T-helper 2 cell (primary cell): ENCODE measurements at regions not wholly inside any gene's neighbourhood (a gene's known extent, or its start where the extent isn't known, plus 50 kb on each side); places are given as distances from the start of the nearest gene placed in this dataset.

Experiments
- DNase-seq, 5 experiments: peaks; one replicate each; pipeline versions ENCODE4 v3.0.0 to v3.0.0-alpha.2; 2012 to 2022

DNA sequence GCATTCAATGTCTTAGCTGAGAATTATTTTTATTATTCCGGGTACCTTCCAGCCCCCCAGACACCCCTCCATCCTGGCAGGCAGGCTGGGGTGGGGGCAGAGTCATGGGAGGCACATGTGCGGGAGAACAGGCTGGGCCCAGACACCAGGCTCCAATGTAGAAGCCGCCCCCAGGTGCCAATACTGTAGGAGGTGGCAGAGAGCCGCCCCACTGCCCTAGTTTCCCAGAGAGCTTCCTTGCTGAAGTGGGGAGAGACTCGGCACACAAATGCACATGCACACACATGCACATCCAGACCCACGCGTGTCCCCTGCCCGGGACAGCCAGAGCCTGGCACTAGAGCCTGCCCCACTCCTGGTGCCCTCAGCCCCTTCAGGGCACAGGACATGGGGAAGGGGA, 98.4 kb upstream of the LINGO1 start:
- no peak for DNase-seq

DNA sequence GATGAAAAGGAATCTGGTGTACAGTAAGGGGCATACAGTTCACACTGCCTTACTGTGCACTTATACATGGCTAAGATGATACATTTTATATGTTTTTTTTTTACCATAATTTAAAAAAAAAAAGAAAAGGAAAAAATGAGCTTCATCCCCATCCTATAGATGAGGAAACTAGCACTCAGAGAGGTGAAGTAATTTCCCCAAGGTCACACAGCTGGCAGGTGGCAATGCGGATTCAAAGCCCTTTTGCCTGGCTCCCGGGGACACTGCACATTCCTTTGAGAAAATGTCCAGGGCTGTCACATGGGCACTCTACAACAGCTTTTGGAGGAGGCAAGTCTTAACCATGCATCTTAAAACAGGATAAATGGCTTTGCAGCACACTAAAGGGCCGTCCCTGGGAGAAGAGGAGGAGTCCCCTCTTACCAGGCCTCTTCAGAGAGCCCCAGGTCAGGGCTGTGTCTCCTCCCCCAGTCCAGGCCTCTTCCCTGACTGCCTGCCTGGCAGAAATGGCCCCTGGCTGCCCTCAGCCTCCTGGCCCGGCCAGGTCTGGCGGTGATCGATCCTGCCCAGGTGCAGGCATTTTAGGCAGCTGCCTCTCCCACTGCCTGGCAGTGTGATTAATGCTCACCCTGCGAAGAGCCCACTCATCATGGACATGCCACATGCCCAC, 95.1 kb upstream of the LINGO1 start:
- DNase-seq = no peak

DNA sequence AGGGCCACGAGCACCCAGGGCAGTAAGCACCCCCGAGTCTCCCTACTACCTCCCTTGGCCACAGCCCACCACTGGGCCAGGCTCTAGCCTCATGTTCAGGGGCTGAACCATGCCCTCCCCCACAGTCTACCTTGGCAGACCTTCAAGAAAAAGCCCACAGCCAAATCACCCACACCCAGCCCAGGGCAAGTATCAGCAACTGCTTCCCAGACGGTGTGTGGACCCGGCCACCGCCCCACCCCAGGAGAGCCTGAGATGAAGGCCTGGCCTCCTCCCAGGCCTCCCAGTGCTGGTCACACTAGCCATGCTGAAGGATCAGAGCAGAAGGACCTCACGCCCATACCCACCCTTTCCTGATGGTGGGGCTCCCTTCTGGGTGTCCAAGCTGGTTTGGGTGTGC, 92.0 kb upstream of the LINGO1 start:
- DNase-seq = no peak

DNA sequence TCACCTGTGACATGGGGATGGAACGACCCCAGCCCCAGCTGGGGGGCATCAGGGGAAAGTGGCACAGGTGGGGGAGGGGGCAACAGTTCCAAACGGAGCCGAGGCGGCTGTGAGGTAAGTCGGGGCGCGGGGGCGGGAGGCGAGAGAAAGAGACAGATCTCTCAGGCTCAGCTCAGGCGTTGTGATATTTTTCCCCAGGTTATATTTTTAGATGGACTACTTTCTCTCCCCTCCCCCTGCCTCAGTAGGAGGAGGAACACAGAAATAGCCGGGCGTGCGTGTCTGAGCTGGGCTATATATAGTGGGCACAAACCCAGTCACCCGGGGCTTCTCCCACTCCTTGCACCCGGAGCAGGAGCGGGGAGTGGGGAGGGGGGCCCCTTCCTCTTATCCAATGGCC, 91.0 kb upstream of the LINGO1 start:
- no peak for DNase-seq

DNA sequence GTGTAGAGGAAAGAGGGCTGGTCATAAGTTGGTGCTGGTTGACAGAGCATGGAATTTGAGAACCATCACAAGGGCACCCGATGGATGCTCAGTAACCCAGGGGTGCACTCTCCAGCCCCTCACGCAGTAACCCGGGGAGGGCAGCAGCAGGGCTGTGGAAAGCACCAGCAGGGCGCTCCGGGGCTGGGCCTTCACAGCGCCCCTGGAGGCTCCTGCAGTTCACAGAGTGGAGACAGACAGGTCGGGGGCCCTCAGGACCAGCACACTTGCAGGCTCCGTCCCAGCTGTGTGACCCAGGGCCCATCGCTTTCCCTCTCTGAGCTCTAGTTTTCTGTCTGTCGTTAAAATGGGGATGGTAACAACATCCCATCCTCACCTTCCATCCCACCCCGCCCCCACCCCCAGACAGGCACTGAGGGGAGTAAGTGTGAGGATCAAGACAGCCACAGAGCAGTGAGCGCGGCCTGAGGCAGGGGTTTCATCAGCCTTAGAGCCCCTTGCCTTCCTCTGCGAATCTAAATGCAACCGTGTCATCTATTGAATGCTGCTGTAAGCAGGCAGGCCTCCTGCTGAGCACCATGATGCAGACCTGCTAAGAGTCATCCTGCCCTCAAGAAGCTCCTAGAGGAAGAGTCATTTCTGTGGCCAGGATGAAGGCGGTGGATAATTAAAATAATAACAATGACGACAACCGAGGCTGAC, 90.2 kb upstream of the LINGO1 start:
- DNase-seq = no peak

DNA sequence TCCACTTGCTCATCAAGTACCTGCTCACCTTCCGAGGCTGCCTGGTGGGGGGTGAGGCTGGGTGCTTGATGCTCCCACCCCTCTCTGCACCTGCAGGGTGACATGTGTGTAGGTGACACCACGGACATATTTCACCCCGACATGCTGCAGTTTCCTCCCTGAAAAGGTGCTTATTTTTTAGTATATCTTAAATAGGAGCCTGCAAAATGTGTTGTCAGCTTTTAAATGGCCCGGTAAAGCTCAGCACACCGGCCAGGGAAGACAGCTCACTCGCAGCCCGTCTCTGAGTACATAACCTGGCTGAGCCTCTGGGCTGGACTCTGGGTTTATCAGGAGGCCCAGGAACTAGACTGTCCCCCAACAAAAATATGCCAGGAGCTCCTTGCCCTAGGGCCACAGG, 89.3 kb upstream of the LINGO1 start:
- DNase-seq = no peak

DNA sequence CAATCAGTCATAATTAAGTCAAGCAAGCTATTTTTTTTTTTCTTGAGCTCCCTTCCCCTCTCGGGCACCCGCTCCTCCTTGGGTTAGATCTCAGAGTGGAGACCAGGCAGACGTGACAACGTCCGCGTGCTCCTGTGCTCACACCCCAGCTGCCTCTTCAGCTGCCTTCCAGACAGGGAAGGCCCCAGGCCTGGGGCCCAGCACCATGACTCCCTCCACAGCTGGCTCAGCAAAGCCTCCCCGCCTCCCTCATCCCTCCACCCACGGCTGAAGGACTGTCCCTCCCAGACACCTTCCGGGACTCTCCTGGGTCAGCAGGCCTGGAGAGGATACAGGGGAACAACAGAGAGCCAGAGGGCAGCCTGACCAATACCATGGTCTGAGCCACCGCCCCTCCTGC, 87.9 kb upstream of the LINGO1 start:
- DNase-seq = no peak

DNA sequence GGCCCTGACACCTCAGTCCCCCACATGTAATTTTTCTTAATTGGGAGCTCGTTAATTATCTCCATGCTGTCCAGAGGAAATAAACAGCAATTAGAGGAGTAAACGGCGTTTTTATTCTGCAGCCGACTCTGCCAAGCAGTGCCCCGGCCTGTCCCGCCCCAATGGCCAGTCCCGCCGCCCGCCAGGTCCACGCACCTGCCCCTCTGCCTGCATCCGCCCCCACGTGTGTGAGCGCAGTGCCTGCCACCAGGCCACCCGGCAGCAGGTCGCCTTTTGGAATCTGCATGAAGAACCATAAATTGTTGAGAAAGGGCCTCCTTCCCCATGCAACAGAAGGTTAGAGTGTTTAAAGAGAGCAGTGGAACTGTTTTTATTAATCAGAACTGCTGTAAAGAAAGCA, 87.5 kb upstream of the LINGO1 start:
- no peak for DNase-seq

DNA sequence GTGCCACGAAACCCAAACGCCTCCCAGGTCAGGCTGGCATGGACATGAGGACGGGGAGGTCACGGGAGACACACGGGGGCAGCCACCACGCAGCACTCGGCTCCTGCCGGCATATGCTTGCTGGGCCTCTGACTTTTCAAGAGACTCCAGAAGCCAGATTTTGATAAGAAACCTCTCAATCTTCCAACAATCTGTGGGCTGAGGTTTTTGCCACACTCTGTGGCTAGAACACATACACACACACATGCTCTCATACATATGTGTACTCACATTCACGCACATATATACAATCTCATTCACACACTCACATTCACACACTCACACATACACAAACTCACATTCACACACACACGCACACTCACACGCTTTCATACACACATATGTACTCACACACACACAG, 86.7 kb upstream of the LINGO1 start:
- no peak for DNase-seq

DNA sequence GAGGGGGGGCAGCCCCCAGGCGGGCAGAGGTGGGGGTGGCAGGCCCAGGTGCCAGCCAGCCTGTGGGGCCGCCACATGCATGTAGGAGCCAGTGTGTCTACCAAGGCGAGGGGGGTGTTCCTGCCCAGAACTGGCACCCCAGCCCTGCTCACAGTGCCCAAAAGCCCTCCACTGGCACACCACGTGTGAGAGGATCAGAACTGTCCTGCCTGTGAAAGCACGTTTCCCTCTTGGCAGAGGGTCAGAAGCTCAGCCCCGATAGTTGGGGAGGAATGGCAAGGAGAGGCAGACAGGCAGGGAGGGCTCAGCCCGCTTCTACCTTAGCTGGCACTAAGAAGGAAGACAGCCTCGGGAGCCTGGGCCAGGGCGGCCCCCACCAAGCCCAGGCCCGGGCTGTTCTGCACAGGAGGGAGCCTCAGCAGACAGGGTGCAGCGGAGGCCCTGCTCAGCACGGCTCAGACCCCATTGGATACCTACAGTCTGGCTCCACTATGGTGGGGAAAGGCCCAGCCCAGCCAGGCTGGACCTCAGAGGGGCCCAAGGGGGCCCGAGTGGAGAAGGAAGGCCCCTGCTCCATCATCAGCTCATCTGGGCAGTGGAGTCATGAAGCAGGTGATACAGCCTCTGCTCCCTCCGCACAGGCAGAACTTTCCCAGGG, 84.8 kb upstream of the LINGO1 start:
- DNase-seq = no peak

DNA sequence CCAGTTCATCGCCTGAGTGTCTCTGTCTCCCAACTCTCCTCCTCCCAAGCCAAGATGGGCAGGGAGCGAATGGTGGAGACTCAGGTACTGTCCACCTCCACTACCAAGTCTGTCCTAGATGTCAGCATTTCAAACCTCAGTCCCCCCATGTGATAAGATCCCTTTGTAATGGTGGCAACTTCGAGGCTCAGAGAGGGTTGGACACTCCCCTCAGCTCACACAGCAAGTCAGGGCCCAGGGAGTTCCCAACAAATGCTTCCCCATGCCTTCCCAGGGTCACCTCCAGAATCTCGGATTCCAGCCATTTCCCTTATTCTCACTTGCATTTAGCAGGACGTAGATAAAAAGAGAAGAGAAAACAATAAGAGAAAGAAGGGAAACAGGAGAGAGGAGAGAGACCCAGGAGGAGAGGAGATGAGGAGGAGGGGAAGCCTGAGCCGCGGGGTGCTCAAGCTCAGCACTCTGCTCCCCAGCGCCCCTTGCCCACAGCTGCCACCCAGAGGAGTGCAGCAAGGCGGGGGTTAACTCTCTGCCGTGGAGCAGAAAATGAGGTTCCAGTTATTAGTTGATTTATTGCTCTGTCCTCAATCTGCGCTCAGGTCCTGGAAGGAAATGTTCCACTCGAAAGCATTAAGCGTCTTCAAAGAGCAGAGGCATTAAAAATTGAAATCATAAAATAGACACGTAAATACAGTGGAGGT, 84.1 kb upstream of the LINGO1 start:
- no peak for DNase-seq

DNA sequence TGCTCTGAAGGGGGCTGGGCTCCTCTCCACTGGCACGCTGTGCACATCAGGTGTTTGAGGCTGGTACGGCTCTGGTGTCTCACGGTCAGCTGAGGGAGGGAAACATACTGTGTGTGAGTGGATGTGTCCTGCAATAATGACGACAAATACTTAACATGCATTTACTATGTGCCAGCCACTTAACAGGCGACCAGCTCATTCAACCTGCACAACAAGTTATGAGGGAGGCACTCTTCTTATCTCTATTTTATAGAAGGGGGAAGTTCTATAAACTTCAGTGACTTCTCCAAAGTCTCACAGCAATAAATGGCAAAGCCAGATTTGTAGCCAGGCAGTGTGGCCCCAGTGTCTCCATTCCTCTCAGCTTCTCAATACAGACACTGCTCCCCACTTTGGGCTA, 83.1 kb upstream of the LINGO1 start:
- DNase-seq = no peak

DNA sequence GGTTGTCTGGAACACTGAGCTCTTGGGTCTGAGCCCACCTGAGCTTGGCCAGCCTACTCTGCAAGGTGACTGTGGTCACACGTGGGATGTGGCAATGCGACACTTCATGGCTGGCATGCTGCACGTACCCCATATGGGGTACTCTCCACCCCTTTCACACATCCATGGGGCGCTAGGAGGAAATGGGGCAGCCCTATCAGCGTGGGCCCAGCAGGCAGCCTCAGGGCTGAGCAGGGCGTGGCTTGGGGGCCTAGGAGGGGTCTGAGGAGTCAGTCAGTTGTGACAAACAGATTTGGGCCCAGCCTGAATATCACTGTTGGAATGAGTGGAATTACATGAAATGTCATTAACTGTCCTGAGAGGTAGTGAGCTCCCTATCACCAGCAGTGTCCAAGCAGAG, 82.3 kb upstream of the LINGO1 start:
- no peak for DNase-seq

DNA sequence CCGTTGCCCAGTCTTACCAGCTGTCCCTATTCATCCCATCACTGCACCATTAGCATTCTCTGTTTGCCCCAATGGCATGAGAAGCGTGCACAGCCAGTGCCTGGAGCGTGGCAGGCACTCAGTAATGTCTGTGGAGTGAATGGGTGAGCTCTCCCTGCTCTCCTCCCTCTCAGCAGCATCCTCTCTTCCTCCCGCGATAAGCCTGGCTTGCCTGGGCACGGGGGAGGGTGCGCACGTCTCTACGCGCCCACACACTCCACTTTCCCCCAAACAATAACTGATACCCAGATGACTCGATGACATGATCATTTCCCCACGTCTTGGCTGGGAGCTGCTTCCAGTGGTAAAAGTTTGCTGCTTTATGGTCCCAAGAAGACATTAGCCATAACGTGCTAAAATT, 81.8 kb upstream of the LINGO1 start:
- DNase-seq = no peak

DNA sequence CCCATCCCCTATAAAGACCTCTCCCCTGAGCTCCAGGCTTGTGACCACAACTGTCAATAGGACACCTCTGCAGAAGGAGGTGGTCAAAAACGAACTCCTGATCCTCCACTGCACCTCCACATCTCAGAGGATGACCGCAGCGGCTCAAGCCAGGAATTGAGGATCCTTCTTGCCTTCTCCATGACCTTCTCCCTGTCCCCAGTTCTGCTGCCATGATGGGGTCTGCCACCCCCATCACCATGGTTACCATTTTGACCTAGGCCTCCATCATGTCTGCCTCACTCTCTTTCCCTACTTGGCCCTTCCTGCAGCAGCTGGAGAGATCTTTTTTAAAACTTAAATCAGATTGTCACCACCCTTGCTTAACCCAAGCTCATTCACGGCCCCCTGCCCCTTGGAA, 81.3 kb upstream of the LINGO1 start:
- no peak for DNase-seq

DNA sequence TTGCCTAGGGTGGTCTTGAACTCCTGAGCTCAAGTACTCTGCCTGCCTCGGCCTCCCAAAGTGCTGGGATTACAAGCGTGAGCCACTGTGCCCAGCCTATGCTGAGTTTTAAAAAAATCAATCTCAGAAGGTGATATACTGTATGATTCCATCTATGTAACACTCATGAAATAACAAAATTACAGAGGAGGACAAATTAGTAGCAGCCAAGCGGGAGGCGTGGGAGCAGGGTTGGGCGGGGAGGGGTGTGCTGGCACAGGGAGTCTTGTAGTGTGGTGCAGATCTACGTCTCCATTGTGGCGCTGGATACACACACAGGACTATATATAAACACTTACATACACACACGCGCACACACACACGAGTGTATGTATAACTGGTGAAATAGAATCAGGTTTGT, 80.6 kb upstream of the LINGO1 start:
- no peak for DNase-seq

DNA sequence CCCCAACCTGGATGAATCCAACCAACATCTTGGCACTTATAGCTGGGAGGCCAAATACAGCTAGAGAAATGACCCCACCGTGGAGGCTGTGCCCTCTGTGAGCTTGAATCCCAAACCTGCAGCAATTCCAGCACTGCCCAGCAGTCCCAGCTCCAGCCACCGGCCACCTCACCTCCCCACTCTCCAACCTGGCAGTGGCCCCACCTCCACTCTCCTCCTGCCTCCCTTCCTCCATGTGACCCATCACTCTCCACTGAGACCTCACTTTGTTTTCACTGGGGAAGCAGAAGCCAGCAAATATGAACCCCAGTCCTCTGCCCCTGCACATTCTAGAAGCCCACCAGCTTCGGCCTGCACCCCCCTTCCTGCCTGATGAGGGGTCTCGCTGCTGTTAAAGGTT, 79.7 kb upstream of the LINGO1 start:
- DNase-seq = no peak

DNA sequence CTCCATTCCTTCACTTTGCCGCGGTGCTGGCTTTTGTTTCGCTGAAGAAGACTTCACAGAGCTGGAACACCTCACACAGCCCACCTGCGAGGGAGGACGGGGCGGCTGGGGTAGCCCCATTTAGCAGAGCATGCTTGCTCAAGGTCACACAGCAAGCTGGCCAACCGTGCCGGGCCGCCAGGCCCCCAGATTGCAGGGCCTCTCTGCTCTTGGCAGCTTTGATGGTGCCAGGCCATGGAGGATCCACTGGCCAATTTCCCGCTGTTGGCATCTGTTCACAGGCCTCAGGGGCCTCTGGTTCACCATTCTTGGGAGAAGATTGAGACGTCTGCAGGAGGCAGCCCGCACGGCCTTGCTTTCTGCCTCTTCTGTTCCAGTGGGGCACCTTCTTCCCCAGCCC, 77.9 kb upstream of the LINGO1 start:
- no peak for DNase-seq

DNA sequence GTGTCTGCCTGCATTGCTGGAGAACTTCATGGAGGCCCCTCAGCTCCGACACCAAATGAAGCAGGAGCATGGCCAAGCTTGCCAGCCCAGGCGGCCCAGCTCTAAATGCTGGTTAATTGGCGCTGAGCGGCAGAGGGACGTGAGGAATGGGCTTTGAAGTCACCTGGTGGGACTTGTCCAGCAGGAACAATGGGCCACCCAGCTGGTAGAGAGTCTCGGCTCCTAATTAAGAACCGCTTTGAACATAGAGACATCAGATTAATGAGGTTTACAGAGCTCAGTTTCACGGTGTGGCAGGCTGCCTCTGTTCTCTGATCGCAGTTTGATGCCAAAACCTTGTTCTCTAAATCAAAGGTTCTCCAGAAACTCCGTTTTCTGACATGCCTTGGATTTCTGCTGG, 77.5 kb upstream of the LINGO1 start:
- DNase-seq = no peak

DNA sequence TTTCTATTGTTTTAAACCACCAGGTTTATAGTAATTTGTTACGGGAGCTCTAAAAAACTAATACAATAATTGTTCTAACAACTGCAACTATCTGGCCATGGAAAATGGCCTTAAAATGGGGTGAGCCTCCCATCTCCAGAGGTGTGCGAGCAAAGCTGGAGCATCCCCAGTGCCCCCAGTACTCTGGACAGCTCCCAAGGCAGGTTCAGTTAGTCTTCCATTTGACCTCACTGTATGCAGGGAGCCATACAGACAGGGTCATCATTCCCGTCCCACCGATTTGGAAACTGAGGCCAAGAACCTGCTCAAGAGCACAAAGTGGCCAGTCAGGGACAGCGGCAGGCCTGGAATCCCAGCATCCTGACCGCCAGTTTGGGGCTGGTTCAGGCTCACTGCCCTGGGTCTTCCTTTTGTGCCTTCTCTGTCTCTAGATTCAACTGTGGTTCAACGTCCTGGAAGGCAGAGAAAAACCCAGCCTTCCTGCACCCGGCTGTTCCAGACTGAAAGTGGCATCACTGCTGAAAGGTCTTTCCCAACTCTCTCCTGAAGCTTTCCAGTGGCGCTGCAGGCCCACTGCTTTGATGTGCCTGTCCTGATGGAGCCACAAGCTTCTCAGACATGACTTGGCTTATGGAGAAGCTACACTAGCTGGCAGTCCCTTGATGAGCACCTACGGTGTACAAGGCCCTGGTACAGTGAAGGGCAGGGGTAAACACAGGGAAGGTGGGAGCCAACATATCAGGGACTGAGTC, 76.6 kb upstream of the LINGO1 start:
- DNase-seq = no peak

DNA sequence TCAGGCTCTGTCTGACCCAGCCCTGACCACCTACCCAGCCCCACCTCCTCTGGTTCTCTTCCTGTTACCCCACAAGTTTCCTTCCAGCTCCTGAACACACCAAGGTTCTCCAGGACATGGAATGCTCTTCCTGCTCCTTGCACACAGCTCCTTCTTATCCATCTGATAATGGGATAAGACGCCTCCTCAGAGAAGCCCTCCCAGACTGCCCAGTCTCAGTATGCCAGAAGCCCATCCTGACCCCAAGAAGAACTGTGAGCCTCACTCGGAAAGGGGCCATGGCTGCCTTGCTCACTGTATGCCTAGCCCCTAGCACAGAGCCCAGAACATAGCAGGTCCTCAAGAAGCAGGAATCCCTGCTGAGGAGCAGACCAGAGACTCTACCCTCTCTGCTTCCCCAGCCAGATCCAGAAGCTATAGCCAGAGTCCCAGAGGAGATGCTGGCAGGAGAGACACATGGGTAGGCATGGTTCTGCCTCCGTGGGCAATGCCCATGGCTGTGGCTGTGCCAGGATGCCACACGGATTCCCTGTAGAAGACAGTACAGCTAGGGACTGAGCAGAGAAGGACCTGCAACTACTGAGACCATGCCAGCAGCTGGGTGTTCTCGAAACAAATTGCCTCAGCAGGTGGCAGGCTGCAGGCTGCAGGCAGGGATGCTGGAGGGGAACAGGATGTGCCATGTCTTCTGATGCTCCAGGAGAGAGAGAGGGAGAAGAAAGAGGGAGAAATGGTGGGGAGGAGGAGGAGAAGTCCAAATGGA, 74.0 kb upstream of the LINGO1 start:
- DNase-seq = no peak
